ENCODE measurements at regions not wholly inside any gene's neighbourhood (a gene's known extent, or its start where the extent isn't known, plus 50 kb on each side); places are given as distances from the start of the nearest gene placed in this dataset.
"Not testable (repeated sequence)": the region's sequence is repeated elsewhere in the genome, so short reads cannot be mapped to it uniquely, and the experiment has no call there.

DNA sequence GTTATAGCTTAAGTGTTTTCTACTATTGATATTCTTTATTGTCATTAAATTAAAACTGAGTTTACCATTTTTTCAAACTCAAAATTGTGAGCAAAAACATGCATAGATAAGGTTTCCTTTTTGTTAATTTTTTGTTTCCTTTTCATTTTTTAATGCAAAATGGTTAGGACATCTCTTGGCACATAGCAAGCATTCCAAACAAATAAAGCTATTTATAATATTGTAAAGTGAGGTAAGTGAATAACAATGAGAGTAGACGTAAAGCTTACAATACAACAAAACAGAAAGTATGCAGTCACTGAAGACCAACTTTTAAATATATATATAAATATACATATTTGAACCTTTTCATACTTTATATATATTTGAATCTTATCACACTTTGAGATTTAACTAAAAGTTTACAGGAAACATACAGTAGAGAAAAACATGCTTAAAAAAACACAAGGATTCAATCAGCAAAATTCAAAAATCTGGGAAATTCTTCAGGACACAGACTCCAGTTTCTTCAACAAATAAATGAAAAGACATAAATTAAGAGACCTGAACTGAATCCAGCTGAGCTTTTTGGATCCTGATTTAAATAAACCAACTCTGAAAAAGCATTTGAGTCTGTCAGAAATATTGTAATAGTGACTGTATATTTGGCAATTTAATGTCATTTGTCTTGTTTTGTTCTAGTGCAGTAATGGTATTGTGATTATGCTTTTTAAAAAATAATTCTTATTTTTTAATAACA is 67.5 kb upstream of the SAMSN1 start:
- DNase-seq (ENCODE audit: low read depth), result no peak

DNA sequence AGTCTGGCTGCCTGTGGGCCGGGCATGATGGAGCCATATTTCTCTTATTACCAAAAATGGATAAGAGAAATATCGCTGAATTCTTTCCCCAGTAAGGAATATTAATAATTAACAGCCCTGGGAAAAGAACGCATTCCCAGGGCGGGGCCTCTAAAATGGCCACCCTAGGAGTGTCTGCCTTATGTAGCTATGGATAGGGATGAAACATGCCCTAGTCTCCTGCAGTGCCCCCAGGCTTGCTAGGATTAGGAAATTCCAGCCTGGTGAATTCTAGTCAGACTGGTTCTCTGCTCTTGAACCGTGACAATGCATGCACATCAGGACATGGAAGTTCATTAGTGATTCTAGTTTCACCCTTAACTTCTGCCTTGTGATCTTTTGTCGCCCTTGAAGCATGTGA is 64.0 kb upstream of the SAMSN1 start:
- not testable (repeated sequence) for DNase-seq (ENCODE audit: low read depth)

GRCh38 chr21:14609274-14609673 is 63.2 kb upstream of the SAMSN1 start:
- DNase-seq (ENCODE audit: low read depth), result no peak

- no peak for DNase-seq (ENCODE audit: low read depth)
Measured at GRCh38 chr21:14607262-14607661, 61.1 kb upstream of the SAMSN1 start.

- DNase-seq (ENCODE audit: low read depth), result peak; percentile 3
Measured at GRCh38 chr21:14603202-14603601, 57.1 kb upstream of the SAMSN1 start.

- DNase-seq (ENCODE audit: low read depth), result no peak
Measured at GRCh38 chr21:14602382-14602958, 56.4 kb upstream of the SAMSN1 start.

- no peak for DNase-seq (ENCODE audit: low read depth)
Measured at GRCh38 chr21:14600569-14601297, 54.6 kb upstream of the SAMSN1 start.

- no peak for DNase-seq (ENCODE audit: low read depth)
Measured at GRCh38 chr21:14598065-14598464, 52.0 kb upstream of the SAMSN1 start.
